Tibial artery (tissue), 4 donors: ENCODE measurements at regions not wholly inside any gene's neighbourhood (a gene's known extent, or its start where the extent isn't known, plus 50 kb on each side); places are given as distances from the start of the nearest gene placed in this dataset.
"Not testable (repeated sequence)": the region's sequence is repeated elsewhere in the genome, so short reads cannot be mapped to it uniquely, and the experiment has no call there.

Experiments
- DNase-seq, 2 donors: peaks; one replicate each; pipeline ENCODE4 v3.0.0-alpha.2; 2019
- H3K27ac ChIP-seq, 2 donors: fragments of 200-600 bp; sonication (generic) in 1 of 2; 1 replicate in 1 of 2; 2 replicates in 1 of 2; pipeline ENCODE4 v1.5.1; 2018 to 2019; ENCODE audit warnings: mild to moderate bottlenecking in 1 of 2
- H3K27me3 ChIP-seq, 2 donors: fragments of 200-600 bp; sonication (generic) in 1 of 2; one replicate each; pipeline versions ENCODE4 v1.5.1 to v1.6.0; 2016 to 2019
- H3K36me3 ChIP-seq, 3 donors: fragments of 200-600 bp; sonication (generic) in 2 of 3; one replicate each; pipeline ENCODE4 v1.5.1; 2016 to 2019; ENCODE audit warnings: mild to moderate bottlenecking in 2 of 3
- H3K4me1 ChIP-seq, 4 donors: fragments of 200-600 bp; sonication (generic) in 2 of 4; 1 replicate in 3 of 4; 2 replicates in 1 of 4; pipeline ENCODE4 v1.5.1; 2016 to 2019
- H3K4me3 ChIP-seq, 2 donors: fragments of 200-600 bp; sonication (generic) in 1 of 2; 1 replicate in 1 of 2; 2 replicates in 1 of 2; pipeline ENCODE4 v1.5.1; 2018 to 2019; ENCODE audit warnings: mild to moderate bottlenecking in 2 of 2
- H3K9me3 ChIP-seq, 3 donors: fragments of 200-600 bp; sonication (generic) in 1 of 3; one replicate each; pipeline ENCODE4 v1.5.1; 2016 to 2019
- intact Hi-C: fragments of 100-400 bp; cut with DNase I; formaldehyde crosslinking; loops from one replicate; pipeline ENCODE4 v1.15.0; 2023; ENCODE audit warnings: low total_unique reads
- TF ChIP-seq, protein P1 (sequence below), 2 experiments: fragments of 200-600 bp in 1 of 2; fragments of 450-650 bp in 1 of 2; IDR thresholded peaks; one replicate each; pipeline ENCODE4 v1.5.1; 2017 to 2019; ENCODE audit warnings: antibody characterized with exemption in 2 of 2, mild to moderate bottlenecking in 1 of 2, moderate library complexity in 1 of 2

DNA sequence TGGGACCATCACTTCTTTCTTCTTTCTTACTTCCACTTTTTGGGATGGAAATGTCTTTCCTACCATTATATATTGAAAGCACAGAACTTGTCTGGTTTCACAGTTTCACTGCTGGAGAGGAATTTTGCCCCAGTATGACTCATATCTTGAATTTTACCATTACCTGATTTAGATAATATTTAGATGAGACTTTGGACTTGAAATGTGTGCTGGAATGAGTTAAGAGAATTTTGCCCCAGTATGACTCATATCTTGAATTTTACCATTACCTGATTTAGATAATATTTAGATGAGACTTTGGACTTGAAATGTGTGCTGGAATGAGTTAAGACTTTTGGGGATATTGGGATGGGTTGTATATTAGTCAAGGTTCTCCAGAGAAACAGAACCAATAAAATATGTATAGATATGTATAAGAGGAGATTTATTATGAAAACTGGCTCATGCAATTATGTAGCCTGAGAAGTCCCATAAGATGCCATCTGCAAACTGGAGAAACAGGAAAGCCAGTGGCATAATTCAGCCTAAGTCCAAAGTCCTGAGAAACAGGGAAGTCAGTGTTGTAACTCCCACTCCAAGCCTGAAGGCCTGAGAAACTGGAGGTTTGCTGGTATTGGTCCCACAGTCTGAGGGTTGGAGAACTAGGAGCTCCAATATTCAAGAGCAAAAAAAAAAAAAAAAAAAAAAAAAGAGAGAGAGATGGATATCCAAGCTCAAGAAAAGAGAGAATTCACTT lies 1029.2 kb downstream of the EPHA3 start:
- no peaks in the 10 kb centered on the region for H3K9me3 ChIP-seq
- no peak overlapping the region for H3K4me3 ChIP-seq
- H3K4me1 ChIP-seq, result no peaks in the 10 kb centered on the region
- H3K27ac ChIP-seq, result no peak overlapping the region
- intact Hi-C loops, result no loop called here
- H3K27me3 ChIP-seq, result no peaks in the 10 kb centered on the region
- DNase-seq, result no peak
- TF ChIP-seq, protein P1, sequence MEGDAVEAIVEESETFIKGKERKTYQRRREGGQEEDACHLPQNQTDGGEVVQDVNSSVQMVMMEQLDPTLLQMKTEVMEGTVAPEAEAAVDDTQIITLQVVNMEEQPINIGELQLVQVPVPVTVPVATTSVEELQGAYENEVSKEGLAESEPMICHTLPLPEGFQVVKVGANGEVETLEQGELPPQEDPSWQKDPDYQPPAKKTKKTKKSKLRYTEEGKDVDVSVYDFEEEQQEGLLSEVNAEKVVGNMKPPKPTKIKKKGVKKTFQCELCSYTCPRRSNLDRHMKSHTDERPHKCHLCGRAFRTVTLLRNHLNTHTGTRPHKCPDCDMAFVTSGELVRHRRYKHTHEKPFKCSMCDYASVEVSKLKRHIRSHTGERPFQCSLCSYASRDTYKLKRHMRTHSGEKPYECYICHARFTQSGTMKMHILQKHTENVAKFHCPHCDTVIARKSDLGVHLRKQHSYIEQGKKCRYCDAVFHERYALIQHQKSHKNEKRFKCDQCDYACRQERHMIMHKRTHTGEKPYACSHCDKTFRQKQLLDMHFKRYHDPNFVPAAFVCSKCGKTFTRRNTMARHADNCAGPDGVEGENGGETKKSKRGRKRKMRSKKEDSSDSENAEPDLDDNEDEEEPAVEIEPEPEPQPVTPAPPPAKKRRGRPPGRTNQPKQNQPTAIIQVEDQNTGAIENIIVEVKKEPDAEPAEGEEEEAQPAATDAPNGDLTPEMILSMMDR (IDR thresholded peaks at IDR 0.05), result no peak
- no peaks in the 10 kb centered on the region for H3K36me3 ChIP-seq

DNA sequence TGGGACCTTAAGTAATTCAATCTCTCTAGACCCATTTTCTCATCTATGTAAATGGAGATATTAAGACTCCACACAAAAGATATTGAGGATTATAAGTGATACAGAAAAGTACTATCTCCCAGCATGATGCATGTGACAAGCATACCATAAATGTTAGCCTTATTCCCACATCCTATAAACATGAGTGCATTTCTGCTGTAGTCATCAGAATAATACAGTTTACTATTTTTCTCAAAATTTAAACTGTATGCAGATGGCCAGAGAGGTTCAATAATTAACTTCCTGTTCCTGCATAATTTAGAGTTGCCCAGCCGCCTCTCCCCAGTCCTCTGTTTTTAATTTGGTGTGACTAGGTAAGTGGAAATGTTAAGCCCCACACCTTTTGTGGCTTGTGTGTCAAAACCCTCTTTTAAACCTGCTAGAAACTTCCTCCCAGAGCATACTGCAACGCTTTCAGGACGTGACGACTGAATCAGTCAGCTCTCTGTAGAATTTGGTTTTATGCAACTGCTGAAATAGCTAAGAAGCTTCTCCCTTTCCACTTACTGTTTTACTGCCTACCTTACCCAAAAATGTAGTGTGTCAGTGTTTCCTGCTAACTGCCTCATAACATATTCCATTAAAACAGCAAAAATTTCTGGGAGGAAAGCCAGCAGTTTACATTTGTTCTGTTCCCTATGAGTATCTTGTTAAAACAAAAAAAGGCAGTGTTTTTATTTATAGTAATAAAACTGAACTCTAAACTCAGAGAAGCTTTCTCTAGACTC lies 1037.9 kb downstream of the EPHA3 start:
- Histone ChIP-seq H3K4me1 (no peaks in the 10 kb centered on the region), H3K9me3 (no peaks in the 10 kb centered on the region), H3K27me3 (no peaks in the 10 kb centered on the region), H3K27ac (no peak overlapping the region), H3K4me3 (no peak overlapping the region), H3K36me3 (no peaks in the 10 kb centered on the region)
- TF ChIP-seq, protein P1 (IDR thresholded peaks at IDR 0.05), result no peak
- intact Hi-C loops, result no loop called here
- no peak for DNase-seq

DNA sequence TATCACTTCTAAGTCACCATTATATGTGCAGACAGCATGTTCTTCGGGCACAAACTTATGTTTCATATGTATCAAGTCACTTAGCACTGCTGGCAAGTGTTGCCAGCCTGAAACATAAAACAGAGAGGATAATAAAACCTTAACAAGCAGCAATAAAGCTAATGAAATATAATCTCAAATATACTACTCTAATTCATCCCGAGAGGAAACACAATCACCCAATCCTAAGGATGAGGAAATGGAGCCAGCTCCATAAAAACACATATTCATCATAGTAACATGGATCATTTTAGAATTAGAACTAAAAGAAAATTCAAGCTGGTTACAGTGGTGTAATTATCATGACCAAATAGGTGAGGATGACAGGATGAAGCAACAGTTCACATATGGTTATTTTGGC lies 1072.7 kb downstream of the EPHA3 start:
- Histone ChIP-seq H3K27ac (no peak overlapping the region), H3K4me1 (peaks cover 0 to 3% (median 0%) of the 10 kb centered on the region in 4 donors), H3K36me3 (no peaks in the 10 kb centered on the region), H3K27me3 (no peaks in the 10 kb centered on the region), H3K9me3 (no peaks in the 10 kb centered on the region), H3K4me3 (no peak overlapping the region)
- intact Hi-C loops, result loop anchor here (5.0 kb wide), 1 partner anchor 1978 kb away; no protein-coding TSS in a partner anchor
- DNase-seq, result no peak
- TF ChIP-seq, protein P1 (IDR thresholded peaks at IDR 0.05), result no peak

DNA sequence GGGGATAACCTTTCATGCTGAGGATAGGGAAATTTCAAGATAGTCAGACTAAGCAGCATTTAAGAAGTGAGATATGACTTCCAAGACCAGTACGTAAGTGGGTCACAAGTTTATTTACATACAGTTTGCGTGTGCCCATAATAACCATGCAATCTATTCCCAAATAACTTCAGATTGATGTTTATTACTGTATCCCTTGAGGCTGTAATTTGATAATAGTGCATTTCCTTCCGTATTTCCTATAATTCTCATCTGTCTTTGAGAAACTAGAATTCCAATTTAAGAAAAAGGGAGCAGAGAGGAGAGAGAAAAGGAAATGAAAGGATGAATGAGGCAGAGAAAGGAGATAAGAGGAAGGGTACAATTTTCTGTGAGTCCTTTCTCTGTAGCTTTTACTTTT lies 1073.1 kb downstream of the EPHA3 start:
- Histone ChIP-seq H3K4me1 (peaks cover 0 to 3% (median 0%) of the 10 kb centered on the region in 4 donors), H3K36me3 (no peaks in the 10 kb centered on the region), H3K9me3 (no peaks in the 10 kb centered on the region), H3K27ac (no peak overlapping the region), H3K27me3 (no peaks in the 10 kb centered on the region), H3K4me3 (no peak overlapping the region)
- TF ChIP-seq, protein P1 (IDR thresholded peaks at IDR 0.05), result no peak
- intact Hi-C loops, result loop anchor here (5.0 kb wide), 1 partner anchor 1978 kb away; no protein-coding TSS in a partner anchor
- DNase-seq, result no peak

DNA sequence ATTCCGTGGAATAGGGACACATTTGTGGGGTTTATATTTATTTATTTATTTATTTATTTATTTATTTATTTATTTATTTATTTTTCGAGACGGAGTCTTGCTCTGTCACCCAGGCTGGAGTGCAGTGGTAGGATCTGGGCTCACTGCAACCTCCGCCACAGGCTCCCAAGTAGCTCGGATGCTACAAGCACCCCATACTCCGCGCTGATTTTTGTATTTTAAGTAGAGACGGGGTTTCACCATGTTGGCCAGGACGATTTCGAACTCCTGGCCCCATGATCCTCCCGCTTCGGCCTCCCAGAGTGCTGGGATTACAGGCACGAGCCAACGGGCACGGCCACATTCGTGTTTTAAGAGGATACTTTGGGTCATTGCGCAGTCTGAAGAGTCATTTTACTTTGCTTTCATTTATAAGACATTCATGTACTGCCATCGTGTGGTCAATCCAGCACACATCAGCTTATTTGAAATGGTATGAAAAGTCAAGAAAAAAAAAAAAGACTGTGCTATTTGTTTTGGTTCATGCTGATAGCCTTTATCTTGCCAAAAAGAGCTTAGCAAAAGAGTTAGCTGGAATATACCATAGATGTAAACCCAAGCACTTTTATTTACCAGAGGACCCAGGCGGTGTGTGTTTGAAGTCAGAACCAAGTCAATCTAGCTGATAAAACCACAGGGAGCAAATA lies 1075.0 kb downstream of the EPHA3 start:
- TF ChIP-seq, protein P1 (IDR thresholded peaks at IDR 0.05), result peak in 1 of 2 experiments; percentile 36
- H3K27me3 ChIP-seq, H3K27ac ChIP-seq, H3K9me3 ChIP-seq, H3K36me3 ChIP-seq, H3K4me1 ChIP-seq: not testable (repeated sequence)
- H3K4me3 ChIP-seq, result peak overlapping the region; percentile 19 to 38
- intact Hi-C loops, result loop anchor here (5.0 kb wide), 1 partner anchor 1980 kb away; no protein-coding TSS in a partner anchor
- DNase-seq, result peak in 1 of 2 donors; percentile 57
